SK-N-DZ (cell line): ENCODE measurements at regions not wholly inside any gene's neighbourhood (a gene's known extent, or its start where the extent isn't known, plus 50 kb on each side); places are given as distances from the start of the nearest gene placed in this dataset.
"Not testable (repeated sequence)": the region's sequence is repeated elsewhere in the genome, so short reads cannot be mapped to it uniquely, and the experiment has no call there.

Source experiments
- DNase-seq: peaks from one replicate; pipeline ENCODE4 v3.0.0-alpha.2; 2015; ENCODE audit warnings: low spot score

DNA sequence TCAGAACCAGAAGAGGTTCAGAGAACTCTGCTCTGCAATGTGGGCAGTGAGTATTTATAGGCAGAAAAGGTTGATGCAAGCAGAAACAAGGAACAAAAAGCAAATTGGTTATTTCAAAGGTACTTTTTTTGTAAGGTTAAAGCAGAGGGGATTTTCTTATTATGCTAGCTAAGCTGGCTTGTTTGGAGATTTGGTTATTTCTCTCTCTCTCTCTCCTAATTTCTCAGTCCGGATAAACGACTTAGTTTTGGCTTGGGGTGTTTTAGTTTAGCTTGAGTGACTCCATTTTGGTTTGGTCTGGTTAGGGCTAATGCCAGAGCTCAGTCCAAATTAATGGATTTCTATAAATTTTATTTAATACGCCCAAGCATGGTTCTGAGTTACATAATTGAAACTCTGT, 566.8 kb downstream of the SH2D4B start:
- no peak for DNase-seq

DNA sequence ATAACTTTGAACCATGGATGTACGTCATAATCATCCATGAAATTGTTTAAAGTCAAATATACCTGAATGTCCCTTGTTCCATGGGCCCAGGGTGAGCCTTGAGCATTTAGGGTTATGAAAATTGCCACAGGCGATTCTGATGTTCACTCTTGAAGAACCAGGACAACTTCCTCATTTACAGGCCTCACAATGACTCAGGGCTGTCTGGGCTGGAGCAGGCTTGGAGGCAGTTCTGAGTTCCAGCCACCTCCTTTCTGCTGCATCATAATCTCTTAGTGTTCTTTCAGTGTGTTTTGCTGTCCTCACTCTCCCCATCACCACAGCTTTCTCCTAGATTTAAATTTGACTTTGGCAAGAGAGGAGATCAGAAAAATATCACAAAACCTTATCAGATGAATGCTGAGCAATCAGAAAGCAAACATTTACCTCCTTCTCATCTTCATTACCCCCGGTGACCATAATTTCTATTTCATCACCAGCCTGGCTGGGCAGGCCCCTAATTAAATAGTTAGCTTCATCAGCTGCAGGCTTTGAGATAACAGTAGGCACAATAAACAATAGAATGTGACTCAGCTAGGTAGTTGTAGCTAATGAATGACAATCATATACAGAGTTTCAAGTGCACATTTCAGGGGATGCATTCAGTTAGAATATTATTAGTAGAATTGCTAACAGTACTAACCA, 571.0 kb downstream of the SH2D4B start:
- DNase-seq, result no peak

GRCh38 chr10:81109200-81109752, 571.6 kb downstream of the SH2D4B start:
- DNase-seq, result no peak

DNA sequence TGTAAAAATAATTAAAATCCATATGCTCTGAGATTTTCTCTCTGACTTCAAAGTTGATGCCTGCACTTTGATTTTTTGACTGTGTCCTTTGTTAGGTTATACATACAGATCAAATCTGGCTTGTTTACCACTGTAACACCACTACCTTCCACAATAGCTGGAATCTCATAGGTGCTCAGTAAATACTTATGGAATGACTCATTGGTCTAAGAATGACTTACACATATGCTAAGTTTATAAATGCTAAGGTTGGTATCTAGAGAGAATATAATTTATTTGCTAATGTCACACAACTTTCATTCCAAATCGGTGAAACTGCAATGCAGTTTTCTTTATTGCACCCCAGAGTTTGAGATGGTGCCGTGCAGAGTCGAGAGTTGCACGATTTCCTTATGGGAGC, 578.5 kb downstream of the SH2D4B start:
- DNase-seq, result no peak

GRCh38 chr10:81116990-81117389, 579.3 kb downstream of the SH2D4B start:
- no peak for DNase-seq

DNA sequence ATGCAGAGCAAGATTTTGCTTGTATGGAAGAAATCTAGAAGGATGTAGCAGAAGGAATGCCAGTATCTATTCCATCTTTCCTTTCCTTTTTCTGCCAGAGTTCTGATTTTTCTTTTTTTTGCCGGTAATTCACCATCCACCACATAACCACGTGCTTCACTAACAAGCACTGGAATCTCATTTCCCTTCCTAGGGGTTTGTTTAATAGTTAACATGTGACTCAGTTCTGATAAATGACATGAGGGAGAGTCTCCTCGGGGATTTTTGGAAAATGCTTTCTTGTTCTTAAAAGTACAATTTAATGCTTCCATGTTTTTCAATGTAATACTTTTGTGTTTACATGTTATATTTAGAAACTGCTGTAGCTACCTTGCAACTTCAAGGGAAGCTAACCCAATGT, 590.2 kb downstream of the SH2D4B start:
- DNase-seq, result no peak

DNA sequence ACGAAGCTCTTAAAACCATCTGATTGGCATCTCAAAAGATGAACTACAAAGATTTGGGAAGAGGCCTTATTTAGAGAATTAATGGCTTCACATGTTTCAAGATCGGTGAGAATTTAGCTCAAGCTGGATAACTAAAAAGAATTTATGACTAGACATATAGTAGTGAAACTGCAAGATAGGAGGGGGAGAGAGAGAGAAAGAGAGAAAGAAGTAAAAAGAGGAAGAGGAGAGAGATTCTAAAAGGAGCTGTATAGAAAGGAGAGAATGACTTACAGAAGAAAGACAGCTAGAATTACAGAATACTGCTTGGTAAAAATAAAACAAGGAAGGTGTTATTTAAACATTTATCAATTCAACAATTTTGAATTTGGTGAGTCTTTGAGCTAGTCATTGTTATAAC, 592.3 kb downstream of the SH2D4B start:
- no peak for DNase-seq

GRCh38 chr10:81135851-81136250, 598.1 kb downstream of the SH2D4B start:
- no peak for DNase-seq

- DNase-seq, result no peak
These were observed 598.6 kb downstream of the SH2D4B start for GRCh38 chr10:81136261-81136660.

DNA sequence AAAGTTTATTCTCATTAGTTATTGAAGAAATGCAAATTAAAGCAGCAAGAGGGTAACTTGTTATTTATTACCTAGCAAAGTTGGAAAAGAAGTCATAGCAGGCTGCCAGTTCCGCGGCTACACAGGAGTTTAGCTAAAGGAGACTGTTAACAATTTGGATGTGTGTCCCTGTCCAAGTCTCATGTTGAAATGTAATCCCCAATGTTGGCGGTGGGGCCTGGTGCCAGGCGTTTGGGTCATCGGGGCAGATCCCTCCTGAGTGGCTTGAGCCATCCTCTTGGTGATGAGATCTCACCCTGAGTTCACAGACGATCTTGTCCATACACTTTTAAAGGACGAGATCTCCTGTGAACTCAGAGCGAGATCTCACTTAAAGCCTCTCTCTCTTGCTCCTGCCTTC, 608.3 kb downstream of the SH2D4B start:
- no peak for DNase-seq

DNA sequence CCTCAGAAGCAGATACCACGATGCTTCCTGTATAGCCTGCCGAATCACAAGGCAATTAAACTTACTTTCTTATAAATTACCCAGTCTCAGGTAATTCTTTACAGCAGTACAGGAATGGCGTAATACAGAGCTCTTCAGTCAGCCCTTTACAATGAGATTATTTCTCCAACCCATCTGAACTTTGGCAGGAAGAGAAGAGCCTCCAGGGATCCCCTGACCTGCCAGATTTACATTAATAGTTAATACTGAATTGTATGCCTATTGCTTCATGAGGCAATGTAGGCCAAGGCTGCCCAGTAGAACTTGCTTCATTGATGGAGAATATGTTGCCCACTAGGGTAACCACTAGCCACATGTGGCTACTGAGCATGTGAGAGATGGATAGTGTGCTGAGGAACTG, 608.7 kb downstream of the SH2D4B start:
- no peak for DNase-seq

DNA sequence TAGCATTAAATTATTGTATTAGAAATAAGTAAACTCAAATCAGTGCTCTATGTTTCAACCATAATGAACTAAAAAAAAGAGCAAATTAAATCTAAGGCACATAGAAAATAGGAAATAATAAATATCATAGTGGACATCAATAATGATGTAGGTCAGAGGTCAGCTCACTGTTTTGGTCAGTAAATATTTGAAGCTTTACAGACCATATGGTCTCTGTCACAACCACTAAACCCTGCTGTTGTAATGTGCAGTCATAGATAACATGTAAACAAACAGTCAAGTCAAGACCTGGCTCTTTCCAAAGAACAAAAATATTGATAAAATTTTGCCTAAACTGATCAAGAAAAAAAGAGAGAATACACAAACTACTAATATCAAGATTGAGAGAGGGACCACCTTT, 615.0 kb downstream of the SH2D4B start:
- no peak for DNase-seq

GRCh38 chr10:81157681-81158080, 620.0 kb downstream of the SH2D4B start:
- DNase-seq, result no peak

- DNase-seq, result no peak
These were observed 640.0 kb downstream of the SH2D4B start for GRCh38 chr10:81177651-81178244.

GRCh38 chr10:81179324-81179723, 641.6 kb downstream of the SH2D4B start:
- DNase-seq, result no peak

GRCh38 chr10:81179805-81180452, 642.2 kb downstream of the SH2D4B start:
- no peak for DNase-seq

DNA sequence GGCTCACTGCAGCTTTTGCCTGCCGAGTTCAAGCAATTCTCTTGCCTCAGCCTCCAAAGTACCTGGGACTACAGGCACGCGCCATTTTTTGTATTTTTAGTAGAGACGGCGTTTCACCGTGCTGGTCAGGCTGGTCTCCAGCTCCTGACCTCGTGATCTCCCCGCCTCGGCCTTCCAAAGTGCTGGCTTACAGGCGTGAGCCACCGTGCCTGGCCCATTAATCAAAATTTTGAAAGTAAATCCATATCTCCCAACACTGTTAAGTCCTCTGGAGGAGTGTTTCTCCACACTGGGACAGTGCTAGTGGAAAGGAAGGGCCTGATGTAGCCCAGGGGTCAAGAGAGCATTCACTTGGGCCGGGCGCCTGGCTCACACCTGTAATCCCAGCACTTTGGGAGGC, 644.6 kb downstream of the SH2D4B start:
- DNase-seq, result no peak

- no peak for DNase-seq
These were observed 654.6 kb downstream of the SH2D4B start for GRCh38 chr10:81192221-81192788.

GRCh38 chr10:81200801-81201200, 663.1 kb downstream of the SH2D4B start:
- DNase-seq, result no peak

- not testable (repeated sequence) for DNase-seq
These were observed 667.6 kb upstream of the NRG3 start for GRCh38 chr10:81207359-81207758.

- no peak for DNase-seq
These were observed 661.6 kb upstream of the NRG3 start for GRCh38 chr10:81213370-81213769.

DNA sequence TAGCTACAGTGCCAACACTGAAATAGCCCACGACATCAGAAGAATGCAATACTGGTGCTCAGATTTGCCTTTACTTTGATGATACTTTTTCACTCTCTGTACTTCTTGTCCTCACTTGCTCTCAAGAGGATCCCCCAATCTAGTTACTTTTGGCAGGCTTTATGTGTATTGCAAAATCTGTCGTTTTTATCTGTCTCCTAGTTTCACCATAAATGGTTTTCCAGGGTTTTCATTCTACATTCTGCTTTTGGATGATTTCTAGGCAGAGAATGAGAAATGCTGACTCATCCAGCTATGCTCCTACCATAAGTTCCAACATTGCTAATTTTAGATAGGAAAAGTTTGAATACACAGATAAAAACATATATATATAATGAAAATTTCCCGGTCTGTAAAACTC, 659.5 kb upstream of the NRG3 start:
- no peak for DNase-seq

DNA sequence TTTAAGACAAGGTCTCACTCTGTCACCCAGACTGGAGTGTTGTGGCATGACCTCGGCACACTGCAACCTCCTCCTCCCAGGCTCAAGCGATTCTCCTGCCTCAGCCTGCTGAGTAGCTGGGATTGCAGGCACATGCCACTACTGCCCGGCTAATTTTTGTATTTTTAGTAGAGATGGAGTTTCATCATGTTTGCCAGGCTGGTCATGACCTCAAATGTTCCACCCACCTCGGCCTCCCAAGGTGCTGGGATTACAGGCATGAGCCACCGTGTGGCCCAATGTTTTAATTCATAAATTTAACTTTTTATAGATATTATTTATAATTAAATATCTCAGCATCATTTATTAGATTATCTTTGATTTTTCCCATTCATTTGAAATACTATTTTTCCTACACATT, 658.0 kb upstream of the NRG3 start:
- DNase-seq, result no peak
